ENCODE measurements at regions not wholly inside any gene's neighbourhood (a gene's known extent, or its start where the extent isn't known, plus 50 kb on each side); places are given as distances from the start of the nearest gene placed in this dataset.

DNA sequence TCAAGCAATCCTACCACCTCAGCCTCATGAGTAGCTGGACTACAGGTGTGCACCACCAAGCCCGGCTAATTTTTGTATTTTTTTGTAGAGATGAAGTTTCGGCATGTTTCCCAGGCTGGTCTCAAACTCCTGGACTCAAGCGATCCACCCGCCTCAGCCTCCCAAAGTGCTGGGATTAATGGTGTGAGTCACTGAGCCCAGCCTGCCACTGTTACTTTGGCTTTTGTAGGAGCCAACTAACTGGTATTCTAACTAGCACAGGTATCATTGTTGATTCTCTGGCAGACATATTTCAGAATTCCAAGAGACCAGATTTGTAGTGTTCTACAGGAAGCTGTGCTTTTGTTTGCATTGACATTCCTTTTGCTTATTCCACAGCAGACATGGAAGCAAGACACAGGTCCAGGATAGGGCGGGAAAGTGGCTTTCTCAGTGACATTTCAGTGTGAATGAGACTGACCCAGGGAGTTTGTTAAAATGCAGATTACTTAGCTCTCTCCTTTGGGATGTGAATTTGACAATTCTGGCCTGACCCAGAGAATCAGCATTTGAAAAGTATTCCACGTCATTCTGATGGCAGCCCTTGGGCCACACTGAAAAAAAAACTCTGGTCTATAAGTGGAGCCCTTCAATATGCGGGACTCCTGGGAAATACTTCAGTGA, 52.2 kb upstream of the PAX6 start:
- no peak overlapping the region for H3K4me2 ChIP-seq
- no peaks in the 10 kb centered on the region for H4K20me1 ChIP-seq (ENCODE audit: insufficient read depth)
- no peak overlapping the region for H2AFZ ChIP-seq (ENCODE audit: low read depth)
- no peaks in the 10 kb centered on the region for H3K36me3 ChIP-seq (ENCODE audit: insufficient read depth)
- no peak overlapping the region for H3K4me3 ChIP-seq (IDR thresholded peaks at IDR 0.05; ENCODE audit: insufficient read depth, low read depth, low read length)
- TF ChIP-seq, protein P1, sequence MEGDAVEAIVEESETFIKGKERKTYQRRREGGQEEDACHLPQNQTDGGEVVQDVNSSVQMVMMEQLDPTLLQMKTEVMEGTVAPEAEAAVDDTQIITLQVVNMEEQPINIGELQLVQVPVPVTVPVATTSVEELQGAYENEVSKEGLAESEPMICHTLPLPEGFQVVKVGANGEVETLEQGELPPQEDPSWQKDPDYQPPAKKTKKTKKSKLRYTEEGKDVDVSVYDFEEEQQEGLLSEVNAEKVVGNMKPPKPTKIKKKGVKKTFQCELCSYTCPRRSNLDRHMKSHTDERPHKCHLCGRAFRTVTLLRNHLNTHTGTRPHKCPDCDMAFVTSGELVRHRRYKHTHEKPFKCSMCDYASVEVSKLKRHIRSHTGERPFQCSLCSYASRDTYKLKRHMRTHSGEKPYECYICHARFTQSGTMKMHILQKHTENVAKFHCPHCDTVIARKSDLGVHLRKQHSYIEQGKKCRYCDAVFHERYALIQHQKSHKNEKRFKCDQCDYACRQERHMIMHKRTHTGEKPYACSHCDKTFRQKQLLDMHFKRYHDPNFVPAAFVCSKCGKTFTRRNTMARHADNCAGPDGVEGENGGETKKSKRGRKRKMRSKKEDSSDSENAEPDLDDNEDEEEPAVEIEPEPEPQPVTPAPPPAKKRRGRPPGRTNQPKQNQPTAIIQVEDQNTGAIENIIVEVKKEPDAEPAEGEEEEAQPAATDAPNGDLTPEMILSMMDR (conservative IDR thresholded peaks at IDR 0.05; ENCODE audit: low read depth, low read length), result no peak
- no peak overlapping the region for H3K27ac ChIP-seq
- no peaks in the 10 kb centered on the region for H3K27me3 ChIP-seq (ENCODE audit: insufficient read depth, low read depth)
- no peak overlapping the region for H3K9ac ChIP-seq
- no peaks in the 10 kb centered on the region for H3K4me1 ChIP-seq (ENCODE audit: low read depth, poor library complexity, severe bottlenecking)
- no peaks in the 10 kb centered on the region for H3K79me2 ChIP-seq (ENCODE audit: insufficient read depth, low read depth)

DNA sequence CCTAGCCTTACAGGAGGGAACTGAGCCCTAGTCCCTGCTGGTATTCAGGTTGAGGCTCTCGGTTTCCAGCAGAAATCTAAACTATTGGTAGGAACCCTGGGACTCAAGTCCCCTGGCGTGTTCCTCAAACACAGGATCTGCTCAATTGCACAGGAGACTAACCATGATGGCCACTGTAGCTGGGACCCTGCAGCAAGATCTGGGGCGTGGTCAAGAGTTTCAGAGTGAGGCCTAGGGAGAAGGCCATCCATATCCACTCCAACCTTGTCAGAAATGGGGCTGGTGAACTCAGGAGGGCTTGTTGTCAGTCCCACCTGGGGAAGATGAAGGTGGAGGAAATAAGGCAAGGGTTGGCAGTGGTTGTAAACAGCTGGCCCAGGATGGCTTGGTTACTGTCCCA, 49.9 kb upstream of the PAX6 start:
- H3K79me2 ChIP-seq (ENCODE audit: insufficient read depth, low read depth), result no peaks in the 10 kb centered on the region
- no peaks in the 10 kb centered on the region for H3K27me3 ChIP-seq (ENCODE audit: insufficient read depth, low read depth)
- no peaks in the 10 kb centered on the region for H4K20me1 ChIP-seq (ENCODE audit: insufficient read depth)
- H3K27ac ChIP-seq, result no peak overlapping the region
- H3K4me1 ChIP-seq (ENCODE audit: low read depth, poor library complexity, severe bottlenecking), result no peaks in the 10 kb centered on the region
- TF ChIP-seq, protein P1 (conservative IDR thresholded peaks at IDR 0.05; ENCODE audit: low read depth, low read length), result no peak
- no peak overlapping the region for H2AFZ ChIP-seq (ENCODE audit: low read depth)
- H3K4me3 ChIP-seq (IDR thresholded peaks at IDR 0.05; ENCODE audit: insufficient read depth, low read depth, low read length), result no peak overlapping the region
- H3K4me2 ChIP-seq, result no peak overlapping the region
- no peak overlapping the region for H3K9ac ChIP-seq
- H3K36me3 ChIP-seq (ENCODE audit: insufficient read depth), result no peaks in the 10 kb centered on the region

Measured in KMS-11 (cell line).